HepG2 (cell line): ENCODE measurements at regions not wholly inside any gene's neighbourhood (a gene's known extent, or its start where the extent isn't known, plus 50 kb on each side); places are given as distances from the start of the nearest gene placed in this dataset.

ENCODE experiments used
- ATAC-seq: fragments of 200-7000 bp; cut with Tn5 transposase; 3 replicates; pipeline ENCODE4 v1.9.1; 2020; ENCODE audit warnings: mild to moderate bottlenecking, moderate library complexity
- BruUV-seq: library from RNA; stranded (reverse); fragments of 400-500 nt; replicated peaks from 2 replicates; lab custom pipeline; 2021; lab: Mats Ljungman, UMichigan
- CTCF ChIA-PET: fragments of 300-600 bp; formaldehyde crosslinking; extraction: SDS; loops from one replicate; lab custom pipeline; 2021; ENCODE audit warnings: low total read pairs, inconsistent platforms, low intra/inter-chr PET ratio; lab: Yijun Ruan, JAX
- POLR2A ChIA-PET: fragments of 350-600 bp; sonication (Branson Sonifier 250); formaldehyde crosslinking; loops from one replicate; lab custom pipeline; 2020; ENCODE audit warnings: antibody characterized with exemption, inconsistent platforms; lab: Yijun Ruan, JAX
- DNase-seq: peaks from one replicate; pipeline ENCODE4 v3.0.0-alpha.2; 2015; ENCODE audit warnings: low spot score
- FAIRE-seq: peaks from 3 replicates; lab custom pipeline; 2011; peaks lifted over from hg19 to GRCh38; lab: Jason Lieb, UNC
- H2AFZ ChIP-seq: one replicate; pipeline ENCODE4 v1.6.1; 2011; ENCODE audit warnings: low read length, inconsistent platforms
- H3K27ac ChIP-seq: fragments of 300-600 bp; 3 replicates; pipeline ENCODE4 v1.8.0; 2011; ENCODE audit warnings: mixed run types, mild to moderate bottlenecking, mixed read lengths, low read length, inconsistent platforms; ENCODE audit not compliant: insufficient read depth; ENCODE audit errors: extremely low read length
- H3K27me3 ChIP-seq, 2 experiments: fragments of 200-600 bp in 1 of 2; 2 replicates in 1 of 2; 3 replicates in 1 of 2; pipeline versions ENCODE4 v1.6.0 to v1.8.0; 2011; ENCODE audit warnings: low read length in 2 of 2, mild to moderate bottlenecking in 2 of 2, moderate library complexity in 2 of 2, inconsistent platforms in 1 of 2; ENCODE audit not compliant: insufficient read depth in 2 of 2, control insufficient read depth in 1 of 2
- H3K36me3 ChIP-seq, 2 experiments: fragments of 200-600 bp in 1 of 2; replicated peaks in 1 of 2; 2 replicates in 1 of 2; 3 replicates in 1 of 2; pipeline versions ENCODE4 v1.5.1 to v1.8.0; 2011; ENCODE audit warnings: low read length in 2 of 2, inconsistent platforms in 1 of 2; ENCODE audit not compliant: insufficient read depth in 2 of 2, control insufficient read depth in 1 of 2
- H3K4me1 ChIP-seq: 2 replicates; pipeline ENCODE4 v1.5.1; 2012; ENCODE audit warnings: low read length, inconsistent platforms; ENCODE audit not compliant: insufficient read depth
- H3K4me2 ChIP-seq: 2 replicates; pipeline ENCODE4 v1.6.0; 2011; ENCODE audit warnings: low read depth, low read length, inconsistent platforms
- H3K4me3 ChIP-seq, 3 experiments: fragments of 200-600 bp in 1 of 3; sonication (generic), shearing (Covaris generic) in 1 of 3; replicated peaks in 1 of 3; 2 replicates each; pipeline ENCODE4 v1.5.1; 2011 to 2016; ENCODE audit warnings: low read length in 3 of 3, inconsistent platforms in 2 of 3, low read depth in 2 of 3, mild to moderate bottlenecking in 2 of 3, control low read depth in 1 of 3, mixed read lengths in 1 of 3; ENCODE audit not compliant: insufficient read depth in 1 of 3
- H3K79me2 ChIP-seq: one replicate; pipeline ENCODE4 v1.6.1; 2011; ENCODE audit warnings: low read length, inconsistent platforms; ENCODE audit not compliant: insufficient read depth
- H3K9ac ChIP-seq: 2 replicates; pipeline ENCODE4 v1.6.0; 2011; ENCODE audit warnings: mild to moderate bottlenecking, low read depth, low read length, inconsistent platforms; ENCODE audit not compliant: insufficient read depth
- H3K9me3 ChIP-seq: 2 replicates; pipeline ENCODE4 v1.5.1; 2012; ENCODE audit warnings: mild to moderate bottlenecking, low read length
- H4K20me1 ChIP-seq: 2 replicates; pipeline ENCODE4 v1.6.0; 2011; ENCODE audit warnings: inconsistent platforms, mild to moderate bottlenecking, low read length, moderate library complexity; ENCODE audit not compliant: insufficient read depth
- ATM ChIP-seq: fragments of 450-650 bp; IDR thresholded peaks from 2 replicates; pipeline ENCODE4 v1.7.1; 2017; ENCODE audit warnings: mild to moderate bottlenecking, borderline replicate concordance
- FLYWCH1 ChIP-seq: sonication (generic); formaldehyde crosslinking; IDR thresholded peaks from 2 replicates; pipeline ENCODE4 v1.8.1; 2023; ENCODE audit warnings: mild to moderate bottlenecking, missing genetic modification reagents
- NKX3-1 ChIP-seq: sonication (generic); formaldehyde crosslinking; IDR thresholded peaks from 2 replicates; pipeline ENCODE4 v1.5.0; 2020; ENCODE audit warnings: missing genetic modification reagents
- NR3C1 ChIP-seq: sonication (generic); formaldehyde crosslinking; IDR thresholded peaks from 2 replicates; pipeline ENCODE4 v1.4.0; 2020; ENCODE audit warnings: missing genetic modification reagents
- SATB2 ChIP-seq: sonication (generic); formaldehyde crosslinking; IDR thresholded peaks from 2 replicates; pipeline ENCODE4 v1.5.0; 2020; ENCODE audit warnings: missing genetic modification reagents
- ZFP36L2 ChIP-seq: sonication (generic); formaldehyde crosslinking; IDR thresholded peaks from 2 replicates; pipeline ENCODE4 v1.4.0; 2020; ENCODE audit warnings: missing genetic modification reagents
- ZHX2 ChIP-seq, 2 experiments: sonication (generic) in 1 of 2; formaldehyde crosslinking in 1 of 2; IDR thresholded peaks; 2 replicates each; pipeline versions ENCODE4 v1.6.1 to v1.9.0; 2014 to 2022; ENCODE audit warnings: antibody characterized with exemption in 1 of 2, borderline replicate concordance in 1 of 2, inconsistent platforms in 1 of 2, low read depth in 1 of 2, missing genetic modification reagents in 1 of 2
- ZNF251 ChIP-seq: sonication (generic); formaldehyde crosslinking; IDR thresholded peaks from 2 replicates; pipeline ENCODE4 v1.9.0; 2021; ENCODE audit warnings: mild to moderate bottlenecking, missing genetic modification reagents
- ZNF563 ChIP-seq: sonication (generic); formaldehyde crosslinking; IDR thresholded peaks from 2 replicates; pipeline ENCODE4 v1.8.0; 2022; ENCODE audit warnings: mild to moderate bottlenecking, moderate library complexity, missing genetic modification reagents
- ZNF703 ChIP-seq: sonication (generic); formaldehyde crosslinking; IDR thresholded peaks from 2 replicates; pipeline ENCODE4 v1.5.1; 2020; ENCODE audit warnings: missing genetic modification reagents, mild to moderate bottlenecking, moderate library complexity, borderline replicate concordance
- ZNF761 ChIP-seq: sonication (generic); formaldehyde crosslinking; conservative IDR thresholded peaks from 2 replicates; pipeline ENCODE4 v1.4.0; 2020; ENCODE audit warnings: mild to moderate bottlenecking, missing genetic modification reagents
- WGBS: methylation state at CpG from one replicate; pipeline ENCODE4 v1.1.6; 2017; ENCODE audit warnings: low lambda C conversion rate; 5-methylcytosine and 5-hydroxymethylcytosine counted together
- in situ Hi-C: cut with HindIII; loops from 2 replicates; pipeline ENCODE4 v1.10.0; 2017; ENCODE audit warnings: low pct_unique_long_range_greater_than_20kb; ENCODE audit not compliant: extremely low pct_ligation_motif_present
- intact Hi-C: fragments of 100-400 bp; cut with micrococcal nuclease; formaldehyde crosslinking; loops from one replicate; pipeline ENCODE4 v1.10.0; 2022; ENCODE audit not compliant: unreplicated experiment
- TF ChIP-seq, protein P1 (sequence below): sonication (generic); formaldehyde crosslinking; IDR thresholded peaks from 2 replicates; pipeline ENCODE4 v1.8.1; 2023; ENCODE audit warnings: mild to moderate bottlenecking, moderate library complexity, missing genetic modification reagents
- TF ChIP-seq, protein P2 (sequence below): sonication (generic); formaldehyde crosslinking; IDR thresholded peaks from 2 replicates; pipeline ENCODE4 v1.5.0; 2020; ENCODE audit warnings: missing genetic modification reagents
- TF ChIP-seq, protein P3 (sequence below): sonication (generic); formaldehyde crosslinking; IDR thresholded peaks from 2 replicates; pipeline ENCODE4 v1.4.0; 2020; ENCODE audit warnings: missing genetic modification reagents

DNA sequence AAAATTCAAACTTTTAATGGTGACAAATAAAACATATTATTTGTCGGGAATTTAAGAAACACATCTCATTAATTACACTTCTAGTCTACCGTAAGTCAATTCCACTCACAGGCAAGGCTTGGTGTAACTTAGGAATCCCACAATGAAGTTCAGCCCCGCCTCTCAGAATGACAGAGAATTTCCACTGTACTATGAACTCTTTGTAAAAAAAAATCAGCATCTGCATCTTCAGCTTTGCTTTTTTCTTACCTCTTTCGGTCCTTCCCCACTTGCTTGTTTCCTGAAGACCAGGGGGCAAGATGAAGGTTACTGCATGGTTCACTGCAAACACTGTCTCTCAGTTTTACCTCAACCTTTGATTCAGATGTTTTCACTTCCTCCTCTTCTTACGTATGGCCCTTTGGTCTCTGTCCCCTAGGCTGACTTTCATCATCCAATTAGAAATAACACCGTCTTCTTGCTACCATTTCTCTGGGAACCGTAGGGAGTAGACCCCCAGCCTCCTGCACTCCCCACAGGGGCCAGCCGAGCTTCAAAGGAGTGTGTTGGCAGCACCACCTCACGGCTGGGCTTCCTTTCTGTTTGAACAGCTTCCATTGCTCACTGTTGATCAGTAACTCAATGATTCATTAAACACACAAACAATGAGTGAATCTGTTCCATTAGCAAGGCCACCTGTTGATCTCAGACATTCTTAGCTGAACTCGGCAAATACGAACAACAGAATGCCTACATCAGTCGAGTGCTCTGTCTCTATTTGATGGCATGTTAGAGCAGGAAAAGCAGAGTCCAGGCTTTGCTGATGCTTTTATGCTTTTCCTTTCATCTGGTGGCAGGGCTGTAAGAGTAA is 343.0 kb downstream of the BMP4 start:
- Histone ChIP-seq H3K4me1 (peaks cover 91% of the 10 kb centered on the region), H3K36me3 (peaks cover 5 to 9% of the 10 kb centered on the region in 2 experiments; a peak in 4 of 5 replicates), H3K27me3 (no peaks in the 10 kb centered on the region), H3K27ac (peak overlapping the region; percentile 98), H4K20me1 (no peaks in the 10 kb centered on the region), H2AFZ (no peak overlapping the region), H3K9ac (peak overlapping the region; percentile 85), H3K9me3 (no peaks in the 10 kb centered on the region), H3K4me3 (peak overlapping the region; percentile 70 to 72 (median 70)), H3K4me2 (peak overlapping the region; percentile 87), H3K79me2 (peaks cover 36% of the 10 kb centered on the region)
- ChIA-PET CTCF (no interaction called here), POLR2A (interaction anchor here (0.7 to 3.3 kb wide), 29 partner anchors 8 to 754 kb away, joined by 3 to 26 read pairs (median 4); partner anchors contain the start of gene BMP4)
- 2% methylated on average over 12 of the region's 12 CpGs for WGBS
- peak; percentile 98 for ATAC-seq
- DNase-seq: peak; percentile 100
- intact Hi-C loops (loop anchor here (1.0 to 10.0 kb wide), 6 partner anchors 74 to 739 kb away; partner anchors contain the start of gene BMP4), in situ Hi-C loops (loop anchor here (10.0 kb wide), 1 partner anchor 331 kb away; no protein-coding TSS in a partner anchor)
- peak; percentile 95 for FAIRE-seq
- BruUV-seq: no TSS peak
- TF ChIP-seq NKX3-1 (CRISPR knock-in tag): peak; percentile 77; the same call in 1 of the 2 replicates
- no peak; the same call in 1 of the 2 replicates for TF ChIP-seq ZNF703 (CRISPR knock-in tag)
- TF ChIP-seq NR3C1 (CRISPR knock-in tag): no peak
- no peak for TF ChIP-seq ZNF251
- TF ChIP-seq ZNF563: no peak
- no peak for TF ChIP-seq ZFP36L2 (CRISPR knock-in tag)
- no peak for TF ChIP-seq ATM
- TF ChIP-seq FLYWCH1 (CRISPR knock-in tag): no peak
- TF ChIP-seq, protein P1, sequence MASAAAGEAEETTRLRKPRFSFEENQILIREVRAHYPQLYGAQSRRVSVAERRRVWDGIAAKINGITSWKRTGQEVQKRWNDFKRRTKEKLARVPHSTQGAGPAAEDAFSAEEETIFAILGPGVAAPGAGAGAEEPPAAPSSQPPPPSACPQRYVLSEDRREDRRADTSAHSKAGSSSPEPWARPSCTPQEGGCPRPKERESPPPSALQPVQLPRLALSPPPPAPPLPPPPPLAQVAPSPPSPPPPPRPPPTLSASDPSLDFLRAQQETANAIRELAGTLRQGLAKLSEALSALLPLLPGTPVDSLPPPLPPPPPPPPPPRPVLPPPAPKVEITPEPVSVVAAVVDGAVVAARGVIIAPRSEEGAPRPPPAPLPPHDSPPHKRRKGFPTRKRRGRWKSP: peak; percentile 56; the same call in 1 of the 2 replicates
- TF ChIP-seq ZHX2 (IDR thresholded peaks at IDR 0.05; ENCODE audit: low read depth): peak; percentile 34; the same call in 1 of the 2 replicates
- TF ChIP-seq ZHX2 (CRISPR knock-in tag; IDR thresholded peaks at IDR 0.05; ENCODE audit: borderline replicate concordance): no peak
- TF ChIP-seq, protein P2, sequence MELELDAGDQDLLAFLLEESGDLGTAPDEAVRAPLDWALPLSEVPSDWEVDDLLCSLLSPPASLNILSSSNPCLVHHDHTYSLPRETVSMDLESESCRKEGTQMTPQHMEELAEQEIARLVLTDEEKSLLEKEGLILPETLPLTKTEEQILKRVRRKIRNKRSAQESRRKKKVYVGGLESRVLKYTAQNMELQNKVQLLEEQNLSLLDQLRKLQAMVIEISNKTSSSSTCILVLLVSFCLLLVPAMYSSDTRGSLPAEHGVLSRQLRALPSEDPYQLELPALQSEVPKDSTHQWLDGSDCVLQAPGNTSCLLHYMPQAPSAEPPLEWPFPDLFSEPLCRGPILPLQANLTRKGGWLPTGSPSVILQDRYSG (CRISPR knock-in tag): no peak
- TF ChIP-seq, protein P3, sequence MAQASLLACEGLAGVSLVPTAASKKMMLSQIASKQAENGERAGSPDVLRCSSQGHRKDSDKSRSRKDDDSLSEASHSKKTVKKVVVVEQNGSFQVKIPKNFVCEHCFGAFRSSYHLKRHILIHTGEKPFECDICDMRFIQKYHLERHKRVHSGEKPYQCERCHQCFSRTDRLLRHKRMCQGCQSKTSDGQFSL (CRISPR knock-in tag): no peak
- TF ChIP-seq SATB2 (CRISPR knock-in tag): 0 out of 2 replicates have a peak, but pooled peaks have one; percentile 82
- TF ChIP-seq ZNF761 (CRISPR knock-in tag): no peak
